ENCODE measurements at regions not wholly inside any gene's neighbourhood (a gene's known extent, or its start where the extent isn't known, plus 50 kb on each side); places are given as distances from the start of the nearest gene placed in this dataset.

GRCh38 chr10:28479927-28480627 is 52.8 kb upstream of the WAC start:
- TF ChIP-seq GATA2 (IDR thresholded peaks at IDR 0.05; ENCODE audit: low read depth, low read length) (no peak), GATA3 (IDR thresholded peaks at IDR 0.05; ENCODE audit: low read depth, low read length) (no peak)

GRCh38 chr10:28480628-28480965 is 52.3 kb upstream of the WAC start:
- TF ChIP-seq GATA2 (IDR thresholded peaks at IDR 0.05; ENCODE audit: low read depth, low read length): no peak
- no peak for TF ChIP-seq GATA3 (IDR thresholded peaks at IDR 0.05; ENCODE audit: low read depth, low read length)

- TF ChIP-seq GATA2 (IDR thresholded peaks at IDR 0.05; ENCODE audit: low read depth, low read length) (no peak), GATA3 (IDR thresholded peaks at IDR 0.05; ENCODE audit: low read depth, low read length) (no peak)
Measured at GRCh38 chr10:28481968-28482367, 51.0 kb upstream of the WAC start.

Data from SH-SY5Y (cell line).